Loucy (cell line): ENCODE measurements at regions not wholly inside any gene's neighbourhood (a gene's known extent, or its start where the extent isn't known, plus 50 kb on each side); places are given as distances from the start of the nearest gene placed in this dataset.

ENCODE experiments used
- EZH2phosphoT487 ChIP-seq: fragments of 200-600 bp; IDR thresholded peaks from 2 replicates; pipeline ENCODE4 v1.6.1; 2018; ENCODE audit warnings: antibody characterized with exemption, mild to moderate bottlenecking, moderate library complexity, borderline replicate concordance
- TF ChIP-seq, protein P1 (sequence below): fragments of 200-600 bp; sonication (generic); conservative IDR thresholded peaks from 2 replicates; pipeline ENCODE4 v1.5.1; 2014; ENCODE audit warnings: mild to moderate bottlenecking, antibody characterized with exemption, low read length

DNA sequence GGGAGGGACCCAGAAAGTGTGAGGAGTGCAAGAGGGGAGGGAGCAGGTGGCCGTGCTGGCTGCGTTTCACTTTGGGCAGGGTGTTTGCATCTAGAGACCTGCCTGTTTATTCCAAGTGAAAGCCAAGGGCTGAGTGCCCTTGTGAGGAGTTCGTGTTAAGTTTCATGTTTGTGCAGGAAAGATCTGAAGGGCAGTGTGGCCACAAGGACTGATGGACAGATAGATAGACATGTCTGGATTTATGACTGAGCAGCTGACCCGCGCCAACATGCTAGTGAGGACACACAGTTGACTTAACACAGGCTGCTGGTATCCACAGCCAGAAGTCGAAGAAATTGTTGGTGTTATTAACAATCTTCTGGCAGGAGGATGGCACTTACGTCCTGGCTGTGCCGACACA, 387.6 kb upstream of the TNP1 start:
- TF ChIP-seq, protein P1, sequence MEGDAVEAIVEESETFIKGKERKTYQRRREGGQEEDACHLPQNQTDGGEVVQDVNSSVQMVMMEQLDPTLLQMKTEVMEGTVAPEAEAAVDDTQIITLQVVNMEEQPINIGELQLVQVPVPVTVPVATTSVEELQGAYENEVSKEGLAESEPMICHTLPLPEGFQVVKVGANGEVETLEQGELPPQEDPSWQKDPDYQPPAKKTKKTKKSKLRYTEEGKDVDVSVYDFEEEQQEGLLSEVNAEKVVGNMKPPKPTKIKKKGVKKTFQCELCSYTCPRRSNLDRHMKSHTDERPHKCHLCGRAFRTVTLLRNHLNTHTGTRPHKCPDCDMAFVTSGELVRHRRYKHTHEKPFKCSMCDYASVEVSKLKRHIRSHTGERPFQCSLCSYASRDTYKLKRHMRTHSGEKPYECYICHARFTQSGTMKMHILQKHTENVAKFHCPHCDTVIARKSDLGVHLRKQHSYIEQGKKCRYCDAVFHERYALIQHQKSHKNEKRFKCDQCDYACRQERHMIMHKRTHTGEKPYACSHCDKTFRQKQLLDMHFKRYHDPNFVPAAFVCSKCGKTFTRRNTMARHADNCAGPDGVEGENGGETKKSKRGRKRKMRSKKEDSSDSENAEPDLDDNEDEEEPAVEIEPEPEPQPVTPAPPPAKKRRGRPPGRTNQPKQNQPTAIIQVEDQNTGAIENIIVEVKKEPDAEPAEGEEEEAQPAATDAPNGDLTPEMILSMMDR, result no peak
- no peak for TF ChIP-seq EZH2phosphoT487
